Heart left ventricle (tissue), 16 donors: ENCODE measurements at regions not wholly inside any gene's neighbourhood (a gene's known extent, or its start where the extent isn't known, plus 50 kb on each side); places are given as distances from the start of the nearest gene placed in this dataset.

Source experiments
- ATAC-seq, 4 donors: fragments of 200-7000 bp; cut with Tn5 transposase; one replicate each; pipeline ENCODE4 v1.9.1; 2020 to 2022; ENCODE audit warnings: moderate library complexity in 4 of 4, mild to moderate bottlenecking in 3 of 4, moderate number of reproducible peaks in 1 of 4
- DNase-seq, 5 donors: peaks; one replicate each; pipeline ENCODE4 v3.0.0-alpha.2; 2020
- H3K27ac ChIP-seq, 12 donors: fragments of 200-600 bp; sonication (generic) in 4 of 12; one replicate each; pipeline versions ENCODE4 v1.5.0 to v1.8.0; 2016 to 2022; ENCODE audit warnings: mild to moderate bottlenecking in 2 of 12
- H3K27me3 ChIP-seq, 9 donors: fragments of 200-600 bp; sonication (generic) in 2 of 9; one replicate each; pipeline versions ENCODE4 v1.5.1 to v1.8.0; 2016 to 2022; ENCODE audit warnings: mild to moderate bottlenecking in 3 of 9
- H3K36me3 ChIP-seq, 9 donors: fragments of 200-600 bp; sonication (generic) in 2 of 9; one replicate each; pipeline versions ENCODE4 v1.5.0 to v1.8.0; 2018 to 2022; ENCODE audit warnings: mild to moderate bottlenecking in 2 of 9
- H3K4me1 ChIP-seq, 12 donors: fragments of 200-600 bp; sonication (generic) in 4 of 12; one replicate each; pipeline versions ENCODE4 v1.5.0 to v1.8.0; 2016 to 2022; ENCODE audit warnings: mild to moderate bottlenecking in 3 of 12
- H3K4me3 ChIP-seq, 12 donors: fragments of 200-600 bp; sonication (generic) in 4 of 12; one replicate each; pipeline versions ENCODE4 v1.5.0 to v1.8.0; 2017 to 2022; ENCODE audit warnings: mild to moderate bottlenecking in 9 of 12, moderate library complexity in 4 of 12
- H3K9me3 ChIP-seq, 12 donors: fragments of 200-600 bp; sonication (generic) in 4 of 12; one replicate each; pipeline versions ENCODE4 v1.5.0 to v1.8.0; 2016 to 2022; ENCODE audit warnings: mild to moderate bottlenecking in 1 of 12
- CTCF ChIP-seq, 12 donors: fragments of 200-600 bp; sonication (generic) in 4 of 12; IDR thresholded peaks; one replicate each; pipeline versions ENCODE4 v1.5.0 to v1.8.0; 2018 to 2022; ENCODE audit warnings: antibody characterized with exemption in 12 of 12, mild to moderate bottlenecking in 5 of 12
- POLR2A ChIP-seq, 2 donors: fragments of 450-650 bp; IDR thresholded peaks; one replicate each; pipeline ENCODE4 v1.6.1; 2017; ENCODE audit warnings: antibody characterized with exemption in 2 of 2, mild to moderate bottlenecking in 2 of 2, moderate library complexity in 2 of 2
- WGBS, 4 donors: extraction: QIAGEN DNeasy Blood & Tissue Kit in 2 of 4; methylation state at CpG; one replicate each; pipeline versions ENCODE4 v1.1.5 to v1.1.7; 2013 to 2018; 5-methylcytosine and 5-hydroxymethylcytosine counted together
- intact Hi-C, 10 donors: fragments of 100-400 bp; cut with DNase I; formaldehyde crosslinking; loops; one replicate each; pipeline versions ENCODE4 v1.11.1 to v1.14.2; 2022
- donor health status: ischemic (EF 13 %, LVEDD 7.1; RV severe dilation, severe dysfunction).
- donor health status: healthy with polysubstance abuse.
- donor health status: DM: no; HTN: yes; CAD: no.
- donor health status: DM: no; HTN: no; CAD: no.
- donor health status: ischemic (EF 25% LVEDD 6.9; RV normal size, moderate dysfunction).
- donor health status: ischemic (EF 25% LVEDD 5.7; RV mildly dilated, moderate dysfunction).
- donor health status: healthy.
- donor health status: DM: yes; HTN: yes; CAD: no.
- donor health status: ischemic (EF 35%, LVEDD 5.7; RV mildly dilated, moderate dysfunction).
- donor health status: nonischemic (EF 11% LVEDD 7.7; RV severe dilation, severe dysfunction).
- donor health status: DM: yes; HTN: yes; CAD: no.
- donor health status: PGD.
- donor health status: ischemic (EF 29% LVEDD 5.4; RV normal size, mild dysfunction).
- donor health status: nonischemic (EF 23%, LVEDD 6.1; RV moderate dilation, normal function).

GRCh38 chr18:67876871-67877270 lies 360.4 kb upstream of the DSEL start:
- Histone ChIP-seq H3K9me3 (no peaks in the 10 kb centered on the region), H3K36me3 (no peaks in the 10 kb centered on the region), H3K27me3 (no peaks in the 10 kb centered on the region), H3K4me1 (no peaks in the 10 kb centered on the region), H3K27ac (no peak overlapping the region), H3K4me3 (no peak overlapping the region)
- TF ChIP-seq POLR2A (IDR thresholded peaks at IDR 0.05) (no peak), CTCF (IDR thresholded peaks at IDR 0.05) (no peak)
- no peak for DNase-seq
- WGBS, 4 donors: 28 to 39% (median 32%) methylated on average over 3 of the region's 3 CpGs
- intact Hi-C loops: no loop called here
- no peak for ATAC-seq

- intact Hi-C loops: no loop called here
- Histone ChIP-seq H3K27ac (no peak overlapping the region), H3K9me3 (no peaks in the 10 kb centered on the region), H3K4me1 (no peaks in the 10 kb centered on the region), H3K27me3 (no peaks in the 10 kb centered on the region), H3K4me3 (no peak overlapping the region), H3K36me3 (no peaks in the 10 kb centered on the region)
- ATAC-seq (no peak), DNase-seq (no peak)
- 39 to 66% (median 52%) methylated on average over 1 of the region's 1 CpG for WGBS, 4 donors
- TF ChIP-seq POLR2A (IDR thresholded peaks at IDR 0.05): no peak
- no peak for TF ChIP-seq CTCF (IDR thresholded peaks at IDR 0.05)
These were observed 359.4 kb upstream of the DSEL start for GRCh38 chr18:67875944-67876343.

GRCh38 chr18:67875060-67875459 lies 358.5 kb upstream of the DSEL start:
- 91 to 94% (median 93%) methylated on average over 1 of the region's 1 CpG for WGBS, 4 donors
- no peak overlapping the region for H3K27ac ChIP-seq
- no peak for DNase-seq
- no peak for TF ChIP-seq POLR2A (IDR thresholded peaks at IDR 0.05)
- TF ChIP-seq CTCF (IDR thresholded peaks at IDR 0.05): no peak
- H3K36me3 ChIP-seq: no peaks in the 10 kb centered on the region
- no peak overlapping the region for H3K4me3 ChIP-seq
- intact Hi-C loops: no loop called here
- no peaks in the 10 kb centered on the region for H3K4me1 ChIP-seq
- no peaks in the 10 kb centered on the region for H3K9me3 ChIP-seq
- H3K27me3 ChIP-seq: no peaks in the 10 kb centered on the region
- ATAC-seq: no peak

GRCh38 chr18:67865400-67865799 lies 348.9 kb upstream of the DSEL start:
- intact Hi-C loops: no loop called here
- WGBS, 4 donors: 83 to 86% (median 86%) methylated on average over 4 of the region's 4 CpGs
- TF ChIP-seq CTCF (IDR thresholded peaks at IDR 0.05): no peak
- TF ChIP-seq POLR2A (IDR thresholded peaks at IDR 0.05): no peak
- Histone ChIP-seq H3K27ac (no peak overlapping the region), H3K36me3 (no peaks in the 10 kb centered on the region), H3K27me3 (no peaks in the 10 kb centered on the region), H3K4me3 (no peak overlapping the region), H3K9me3 (peaks cover 0 to 5% (median 0%) of the 10 kb centered on the region in 12 donors), H3K4me1 (no peaks in the 10 kb centered on the region)
- DNase-seq: no peak
- ATAC-seq: no peak
